Tibial artery (tissue), 4 donors: ENCODE measurements at regions not wholly inside any gene's neighbourhood (a gene's known extent, or its start where the extent isn't known, plus 50 kb on each side); places are given as distances from the start of the nearest gene placed in this dataset.

Source experiments
- DNase-seq, 2 donors: peaks; one replicate each; pipeline ENCODE4 v3.0.0-alpha.2; 2019
- H3K27ac ChIP-seq, 2 donors: fragments of 200-600 bp; sonication (generic) in 1 of 2; 1 replicate in 1 of 2; 2 replicates in 1 of 2; pipeline ENCODE4 v1.5.1; 2018 to 2019; ENCODE audit warnings: mild to moderate bottlenecking in 1 of 2
- H3K27me3 ChIP-seq, 2 donors: fragments of 200-600 bp; sonication (generic) in 1 of 2; one replicate each; pipeline versions ENCODE4 v1.5.1 to v1.6.0; 2016 to 2019
- H3K36me3 ChIP-seq, 3 donors: fragments of 200-600 bp; sonication (generic) in 2 of 3; one replicate each; pipeline ENCODE4 v1.5.1; 2016 to 2019; ENCODE audit warnings: mild to moderate bottlenecking in 2 of 3
- H3K4me1 ChIP-seq, 4 donors: fragments of 200-600 bp; sonication (generic) in 2 of 4; 1 replicate in 3 of 4; 2 replicates in 1 of 4; pipeline ENCODE4 v1.5.1; 2016 to 2019
- H3K4me3 ChIP-seq, 2 donors: fragments of 200-600 bp; sonication (generic) in 1 of 2; 1 replicate in 1 of 2; 2 replicates in 1 of 2; pipeline ENCODE4 v1.5.1; 2018 to 2019; ENCODE audit warnings: mild to moderate bottlenecking in 2 of 2
- H3K9me3 ChIP-seq, 3 donors: fragments of 200-600 bp; sonication (generic) in 1 of 3; one replicate each; pipeline ENCODE4 v1.5.1; 2016 to 2019
- CTCF ChIP-seq, 2 experiments: fragments of 200-600 bp in 1 of 2; fragments of 450-650 bp in 1 of 2; IDR thresholded peaks; one replicate each; pipeline ENCODE4 v1.5.1; 2017 to 2019; ENCODE audit warnings: antibody characterized with exemption in 2 of 2, mild to moderate bottlenecking in 1 of 2, moderate library complexity in 1 of 2
- intact Hi-C: fragments of 100-400 bp; cut with DNase I; formaldehyde crosslinking; loops from one replicate; pipeline ENCODE4 v1.15.0; 2023; ENCODE audit warnings: low total_unique reads

DNA sequence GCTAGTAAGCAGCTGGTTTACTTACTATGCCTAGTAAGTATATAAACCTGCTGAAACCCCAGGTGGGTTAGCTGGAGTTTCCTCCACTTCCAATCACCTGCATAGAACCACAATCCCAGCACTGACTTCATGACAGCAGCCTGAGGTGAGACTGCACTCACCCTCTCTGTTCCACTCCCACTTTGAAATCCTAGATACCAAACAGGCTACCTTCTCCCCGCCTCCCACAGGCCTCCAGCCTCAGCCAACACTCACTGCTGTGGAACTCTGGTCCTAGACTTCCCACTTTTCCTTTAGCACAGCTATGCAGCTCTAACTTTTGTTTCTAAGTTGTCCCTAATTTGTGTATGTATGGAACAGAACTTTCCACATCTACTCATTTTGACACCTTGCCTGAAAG is 149.7 kb upstream of the ARID1B start:
- no peaks in the 10 kb centered on the region for H3K36me3 ChIP-seq
- H3K27me3 ChIP-seq, result no peaks in the 10 kb centered on the region
- intact Hi-C loops, result no loop called here
- H3K9me3 ChIP-seq, result no peaks in the 10 kb centered on the region
- DNase-seq, result no peak
- no peak overlapping the region for H3K4me3 ChIP-seq
- no peak overlapping the region for H3K27ac ChIP-seq
- H3K4me1 ChIP-seq, result no peaks in the 10 kb centered on the region
- TF ChIP-seq CTCF (IDR thresholded peaks at IDR 0.05), result no peak

DNA sequence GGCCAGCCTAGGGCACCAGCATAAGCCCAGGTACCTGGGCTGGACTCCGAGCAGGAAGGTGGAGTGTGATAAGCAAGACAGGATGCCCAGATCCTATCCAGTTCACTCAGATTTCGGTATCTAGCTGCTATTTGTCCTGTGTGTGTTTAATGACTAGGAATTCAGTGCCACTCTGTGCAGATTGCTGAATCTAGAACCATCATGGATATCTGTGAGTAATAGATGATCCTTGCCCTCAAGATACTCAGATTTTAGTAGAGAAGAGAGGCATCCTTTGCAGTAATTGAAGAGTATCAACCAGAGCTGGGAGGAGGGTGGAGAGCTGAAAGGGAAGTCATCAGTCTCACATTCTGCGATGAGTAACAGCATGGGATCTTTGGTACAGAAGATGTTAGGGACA is 155.0 kb upstream of the ARID1B start:
- H3K27ac ChIP-seq, result no peak overlapping the region
- no peaks in the 10 kb centered on the region for H3K9me3 ChIP-seq
- no peak for TF ChIP-seq CTCF (IDR thresholded peaks at IDR 0.05)
- no peaks in the 10 kb centered on the region for H3K27me3 ChIP-seq
- no peak for DNase-seq
- intact Hi-C loops, result no loop called here
- no peaks in the 10 kb centered on the region for H3K36me3 ChIP-seq
- H3K4me1 ChIP-seq, result peaks cover 0 to 10% (median 2%) of the 10 kb centered on the region in 4 donors
- no peak overlapping the region for H3K4me3 ChIP-seq

GRCh38 chr6:156620331-156620730 is 156.8 kb upstream of the ARID1B start:
- intact Hi-C loops, result no loop called here
- no peak overlapping the region for H3K27ac ChIP-seq
- H3K4me1 ChIP-seq, result peaks cover 0 to 11% (median 3%) of the 10 kb centered on the region in 4 donors
- no peak for TF ChIP-seq CTCF (IDR thresholded peaks at IDR 0.05)
- H3K4me3 ChIP-seq, result no peak overlapping the region
- H3K9me3 ChIP-seq, result no peaks in the 10 kb centered on the region
- no peaks in the 10 kb centered on the region for H3K36me3 ChIP-seq
- H3K27me3 ChIP-seq, result no peaks in the 10 kb centered on the region
- no peak for DNase-seq

GRCh38 chr6:156618600-156619205 is 158.5 kb upstream of the ARID1B start:
- no peak for DNase-seq
- Histone ChIP-seq H3K9me3 (peaks cover 0 to 4% (median 0%) of the 10 kb centered on the region in 3 donors), H3K36me3 (no peaks in the 10 kb centered on the region), H3K27me3 (no peaks in the 10 kb centered on the region), H3K4me3 (no peak overlapping the region), H3K4me1 (peaks cover 0 to 11% (median 3%) of the 10 kb centered on the region in 4 donors), H3K27ac (no peak overlapping the region)
- intact Hi-C loops, result no loop called here
- TF ChIP-seq CTCF (IDR thresholded peaks at IDR 0.05), result no peak

- Histone ChIP-seq H3K27me3 (no peaks in the 10 kb centered on the region), H3K36me3 (no peaks in the 10 kb centered on the region), H3K4me3 (no peak overlapping the region), H3K9me3 (peaks cover 0 to 6% (median 0%) of the 10 kb centered on the region in 3 donors), H3K27ac (no peak overlapping the region), H3K4me1 (peaks cover 0 to 11% (median 3%) of the 10 kb centered on the region in 4 donors)
- no peak for DNase-seq
- intact Hi-C loops, result no loop called here
- TF ChIP-seq CTCF (IDR thresholded peaks at IDR 0.05), result no peak
Measured at GRCh38 chr6:156617941-156618340, 159.2 kb upstream of the ARID1B start.

- Histone ChIP-seq H3K4me1 (peaks cover 0 to 11% (median 3%) of the 10 kb centered on the region in 4 donors), H3K27ac (no peak overlapping the region), H3K27me3 (no peaks in the 10 kb centered on the region), H3K4me3 (no peak overlapping the region), H3K36me3 (no peaks in the 10 kb centered on the region), H3K9me3 (peaks cover 0 to 6% (median 0%) of the 10 kb centered on the region in 3 donors)
- no peak for TF ChIP-seq CTCF (IDR thresholded peaks at IDR 0.05)
- intact Hi-C loops, result no loop called here
- DNase-seq, result no peak
Measured at GRCh38 chr6:156617376-156617775, 159.8 kb upstream of the ARID1B start.
